ENCODE measurements at regions not wholly inside any gene's neighbourhood (a gene's known extent, or its start where the extent isn't known, plus 50 kb on each side); places are given as distances from the start of the nearest gene placed in this dataset.

DNA sequence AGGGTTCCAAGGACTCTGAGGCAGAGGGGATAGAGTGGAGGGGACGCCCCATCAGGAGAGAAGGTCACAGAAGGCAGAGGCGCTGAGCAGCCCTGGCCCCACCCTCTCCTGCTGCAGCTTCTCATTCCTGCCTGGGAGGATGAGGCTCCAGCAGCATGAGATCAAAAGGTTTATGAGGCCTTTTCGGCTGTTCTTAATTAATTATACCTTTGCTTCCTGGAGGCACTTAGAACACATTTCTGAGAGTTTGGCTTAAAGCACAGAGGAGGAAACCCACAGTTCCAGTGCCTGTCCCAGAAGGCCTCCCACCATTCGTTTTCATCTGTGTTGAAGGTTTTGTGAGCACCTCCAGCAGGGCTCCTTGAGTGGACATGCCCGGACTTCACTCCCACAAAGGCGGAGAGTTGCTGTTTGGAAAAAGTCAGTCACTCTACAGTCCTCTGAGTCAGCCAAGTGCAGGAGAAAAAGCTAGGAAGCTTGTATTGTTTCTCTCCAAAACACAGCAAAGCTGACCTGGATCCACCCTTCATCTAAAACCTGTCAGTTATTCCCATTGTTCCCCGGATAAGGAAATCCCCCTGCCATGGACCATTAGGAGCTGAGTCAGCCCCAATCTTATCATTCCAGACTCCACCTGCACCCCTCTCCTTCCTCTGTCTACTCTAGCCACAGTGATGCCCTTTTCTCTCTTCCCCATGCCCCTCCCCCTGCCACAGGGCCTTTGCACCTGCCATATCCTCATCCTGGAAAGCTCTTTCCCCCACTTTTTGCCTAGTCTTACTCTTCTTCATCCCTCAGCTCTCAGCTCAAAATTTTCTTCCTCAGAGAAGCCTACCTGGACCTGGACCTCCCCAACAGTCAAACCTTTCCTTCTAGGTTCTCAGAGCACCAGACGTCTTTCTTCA lies 276.8 kb downstream of the FBXW7 start:
- no peaks in the 10 kb centered on the region for H3K79me2 ChIP-seq (ENCODE audit: control insufficient read depth, low read length)
- H3K27ac ChIP-seq (ENCODE audit: low read depth, low read length): no peak overlapping the region
- no peak for TF ChIP-seq EZH2phosphoT487 (IDR thresholded peaks at IDR 0.05; ENCODE audit: borderline replicate concordance, low read length)
- TF ChIP-seq, protein P1, sequence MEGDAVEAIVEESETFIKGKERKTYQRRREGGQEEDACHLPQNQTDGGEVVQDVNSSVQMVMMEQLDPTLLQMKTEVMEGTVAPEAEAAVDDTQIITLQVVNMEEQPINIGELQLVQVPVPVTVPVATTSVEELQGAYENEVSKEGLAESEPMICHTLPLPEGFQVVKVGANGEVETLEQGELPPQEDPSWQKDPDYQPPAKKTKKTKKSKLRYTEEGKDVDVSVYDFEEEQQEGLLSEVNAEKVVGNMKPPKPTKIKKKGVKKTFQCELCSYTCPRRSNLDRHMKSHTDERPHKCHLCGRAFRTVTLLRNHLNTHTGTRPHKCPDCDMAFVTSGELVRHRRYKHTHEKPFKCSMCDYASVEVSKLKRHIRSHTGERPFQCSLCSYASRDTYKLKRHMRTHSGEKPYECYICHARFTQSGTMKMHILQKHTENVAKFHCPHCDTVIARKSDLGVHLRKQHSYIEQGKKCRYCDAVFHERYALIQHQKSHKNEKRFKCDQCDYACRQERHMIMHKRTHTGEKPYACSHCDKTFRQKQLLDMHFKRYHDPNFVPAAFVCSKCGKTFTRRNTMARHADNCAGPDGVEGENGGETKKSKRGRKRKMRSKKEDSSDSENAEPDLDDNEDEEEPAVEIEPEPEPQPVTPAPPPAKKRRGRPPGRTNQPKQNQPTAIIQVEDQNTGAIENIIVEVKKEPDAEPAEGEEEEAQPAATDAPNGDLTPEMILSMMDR (IDR thresholded peaks at IDR 0.05; ENCODE audit: low read depth, low read length, poor library complexity, severe bottlenecking): no peak
- no peaks in the 10 kb centered on the region for H3K4me1 ChIP-seq (ENCODE audit: control insufficient read depth, low read length)
- H3K9me3 ChIP-seq (ENCODE audit: control insufficient read depth, insufficient read depth, low read length): peaks cover 3% of the 10 kb centered on the region; the same call in 1 of the 2 replicates
- H3F3A ChIP-seq (ENCODE audit: control insufficient read depth, insufficient read depth): no peaks in the 10 kb centered on the region
- no peaks in the 10 kb centered on the region for H3K27me3 ChIP-seq (ENCODE audit: control insufficient read depth, low read length)
- no peaks in the 10 kb centered on the region for H4K20me1 ChIP-seq (ENCODE audit: control insufficient read depth, insufficient read depth, low read depth, low read length)
- no peak overlapping the region for H3K4me2 ChIP-seq (ENCODE audit: low read length)
- no peaks in the 10 kb centered on the region for H3K36me3 ChIP-seq (ENCODE audit: control insufficient read depth, low read length)
- H3K4me3 ChIP-seq (ENCODE audit: low read length): no peak overlapping the region
- H3K9me2 ChIP-seq (replicated peaks; ENCODE audit: control insufficient read depth, low read length): no peaks in the 10 kb centered on the region

DNA sequence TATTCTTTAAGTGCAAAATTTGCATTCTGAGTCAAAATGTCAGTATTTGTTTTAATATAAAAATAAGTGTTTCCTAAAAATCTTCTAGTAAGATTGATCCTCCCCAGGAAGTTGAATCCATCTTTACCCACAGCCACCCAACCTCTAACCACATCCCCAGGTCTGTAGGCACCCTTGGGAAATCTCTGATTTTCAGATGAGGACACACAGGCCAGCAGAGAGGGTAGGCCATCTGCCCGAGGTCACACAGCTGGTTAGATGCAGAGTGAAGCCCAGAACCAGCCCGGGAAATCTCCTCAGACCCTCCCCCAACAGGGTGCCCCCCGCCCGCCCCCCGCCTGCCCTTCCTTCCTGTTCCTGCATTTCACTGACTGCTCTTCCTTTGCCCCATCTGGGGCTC lies 277.5 kb downstream of the FBXW7 start:
- H3F3A ChIP-seq (ENCODE audit: control insufficient read depth, insufficient read depth): no peaks in the 10 kb centered on the region
- no peak overlapping the region for H3K4me2 ChIP-seq (ENCODE audit: low read length)
- H3K79me2 ChIP-seq (ENCODE audit: control insufficient read depth, low read length): no peaks in the 10 kb centered on the region
- H3K27me3 ChIP-seq (ENCODE audit: control insufficient read depth, low read length): no peaks in the 10 kb centered on the region
- no peak overlapping the region for H3K4me3 ChIP-seq (ENCODE audit: low read length)
- no peak overlapping the region for H3K27ac ChIP-seq (ENCODE audit: low read depth, low read length)
- peaks cover 3% of the 10 kb centered on the region; the same call in 1 of the 2 replicates for H3K9me3 ChIP-seq (ENCODE audit: control insufficient read depth, insufficient read depth, low read length)
- no peaks in the 10 kb centered on the region for H3K9me2 ChIP-seq (replicated peaks; ENCODE audit: control insufficient read depth, low read length)
- TF ChIP-seq EZH2phosphoT487 (IDR thresholded peaks at IDR 0.05; ENCODE audit: borderline replicate concordance, low read length): no peak
- TF ChIP-seq, protein P1 (IDR thresholded peaks at IDR 0.05; ENCODE audit: low read depth, low read length, poor library complexity, severe bottlenecking): no peak
- H3K36me3 ChIP-seq (ENCODE audit: control insufficient read depth, low read length): no peaks in the 10 kb centered on the region
- H3K4me1 ChIP-seq (ENCODE audit: control insufficient read depth, low read length): no peaks in the 10 kb centered on the region
- H4K20me1 ChIP-seq (ENCODE audit: control insufficient read depth, insufficient read depth, low read depth, low read length): no peaks in the 10 kb centered on the region

DNA sequence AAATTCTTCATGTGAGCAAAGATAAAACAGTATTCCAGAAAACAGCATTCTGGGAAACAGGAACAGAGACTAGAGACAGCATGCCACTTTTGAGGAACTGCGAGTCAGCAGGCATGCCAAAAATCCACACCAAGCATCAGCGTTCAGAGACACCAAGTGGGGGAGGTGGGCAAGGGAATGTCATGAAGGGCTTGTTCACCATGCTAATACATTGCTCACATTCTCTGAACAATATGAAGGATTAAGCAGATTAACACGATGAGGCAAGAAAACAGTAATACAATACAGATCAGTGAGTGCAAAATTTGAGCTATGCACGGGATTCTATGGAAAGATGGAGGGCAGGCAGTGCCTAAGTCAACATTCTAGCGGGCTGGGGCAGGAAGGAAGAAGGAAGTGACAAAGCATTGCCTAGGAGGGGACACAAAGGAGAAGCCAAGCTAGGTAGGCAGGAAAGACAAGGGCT lies 278.3 kb downstream of the FBXW7 start:
- no peaks in the 10 kb centered on the region for H4K20me1 ChIP-seq (ENCODE audit: control insufficient read depth, insufficient read depth, low read depth, low read length)
- H3K27me3 ChIP-seq (ENCODE audit: control insufficient read depth, low read length): no peaks in the 10 kb centered on the region
- H3K79me2 ChIP-seq (ENCODE audit: control insufficient read depth, low read length): no peaks in the 10 kb centered on the region
- no peak overlapping the region for H3K4me3 ChIP-seq (ENCODE audit: low read length)
- H3K9me3 ChIP-seq (ENCODE audit: control insufficient read depth, insufficient read depth, low read length): peaks cover 3% of the 10 kb centered on the region; the same call in 1 of the 2 replicates
- TF ChIP-seq, protein P1 (IDR thresholded peaks at IDR 0.05; ENCODE audit: low read depth, low read length, poor library complexity, severe bottlenecking): no peak
- no peak for TF ChIP-seq EZH2phosphoT487 (IDR thresholded peaks at IDR 0.05; ENCODE audit: borderline replicate concordance, low read length)
- no peaks in the 10 kb centered on the region for H3K36me3 ChIP-seq (ENCODE audit: control insufficient read depth, low read length)
- H3K4me1 ChIP-seq (ENCODE audit: control insufficient read depth, low read length): no peaks in the 10 kb centered on the region
- no peak overlapping the region for H3K27ac ChIP-seq (ENCODE audit: low read depth, low read length)
- no peaks in the 10 kb centered on the region for H3F3A ChIP-seq (ENCODE audit: control insufficient read depth, insufficient read depth)
- H3K9me2 ChIP-seq (replicated peaks; ENCODE audit: control insufficient read depth, low read length): no peaks in the 10 kb centered on the region
- no peak overlapping the region for H3K4me2 ChIP-seq (ENCODE audit: low read length)

All from DOHH2 (cell line).